Activated CD4-positive, alpha-beta T cell treated with anti-CD3 and anti-CD28 coated beads for 36 hours (primary cell): ENCODE measurements at regions not wholly inside any gene's neighbourhood (a gene's known extent, or its start where the extent isn't known, plus 50 kb on each side); places are given as distances from the start of the nearest gene placed in this dataset.

Source experiments
- ATAC-seq: fragments of 200-7000 bp; cut with Tn5 transposase; one replicate; pipeline ENCODE4 v1.10.0; 2021; ENCODE audit warnings: mild to moderate bottlenecking, moderate library complexity
- CTCF ChIA-PET: fragments of 350-600 bp; sonication (Branson Sonifier 250); formaldehyde crosslinking; loops from one replicate; lab custom pipeline; 2021; ENCODE audit warnings: antibody characterized with exemption; lab: Charles Lee
- POLR2A ChIA-PET: fragments of 350-600 bp; sonication (Branson Sonifier 250); formaldehyde crosslinking; loops from one replicate; lab custom pipeline; 2021; ENCODE audit warnings: antibody characterized with exemption, inconsistent platforms; lab: Charles Lee
- DNase-seq: peaks from one replicate; pipeline ENCODE4 v3.0.0-alpha.2; 2020
- H3K27ac Mint-ChIP-seq: one replicate; pipeline ENCODE4 v1.8.0; 2021; ENCODE audit warnings: mixed read lengths
- H3K27me3 Mint-ChIP-seq: one replicate; pipeline ENCODE4 v1.8.0; 2021; ENCODE audit warnings: mixed read lengths
- H3K36me3 Mint-ChIP-seq: one replicate; pipeline ENCODE4 v1.8.0; 2021; ENCODE audit warnings: low read depth, mixed read lengths
- H3K4me1 Mint-ChIP-seq: one replicate; pipeline ENCODE4 v1.8.0; 2021; ENCODE audit warnings: mixed read lengths
- H3K4me3 Mint-ChIP-seq: one replicate; pipeline ENCODE4 v1.8.0; 2021; ENCODE audit warnings: mild to moderate bottlenecking, moderate library complexity, mixed read lengths
- H3K9me3 Mint-ChIP-seq: one replicate; pipeline ENCODE4 v1.8.0; 2021; ENCODE audit warnings: low read depth, mixed read lengths
- intact Hi-C, 2 experiments: fragments of 100-400 bp; cut with DNase I in 1 of 2; cut with micrococcal nuclease in 1 of 2; formaldehyde crosslinking; loops; one replicate each; pipeline versions ENCODE4 v1.14.2 to v1.15.1; 2022 to 2024; cut with DNase I, micrococcal nuclease

GRCh38 chr10:69733791-69734261 lies 67.9 kb upstream of the COL13A1 start:
- no peak for ATAC-seq
- H3K9me3 Mint-ChIP-seq, result no peaks in the 10 kb centered on the region
- no peak overlapping the region for H3K27ac Mint-ChIP-seq
- no peak overlapping the region for H3K4me3 Mint-ChIP-seq
- H3K27me3 Mint-ChIP-seq, result peaks cover 2% of the 10 kb centered on the region
- H3K36me3 Mint-ChIP-seq, result no peaks in the 10 kb centered on the region
- H3K4me1 Mint-ChIP-seq, result peaks cover 20% of the 10 kb centered on the region
- ChIA-PET CTCF (no interaction called here), POLR2A (no interaction called here)
- no peak for DNase-seq
- intact Hi-C loops, result no loop called here

- DNase-seq, result no peak
- peak overlapping the region; percentile 2 for H3K27ac Mint-ChIP-seq
- no peaks in the 10 kb centered on the region for H3K36me3 Mint-ChIP-seq
- ChIA-PET POLR2A (no interaction called here), CTCF (no interaction called here)
- H3K4me1 Mint-ChIP-seq, result peaks cover 20% of the 10 kb centered on the region
- no peaks in the 10 kb centered on the region for H3K9me3 Mint-ChIP-seq
- intact Hi-C loops, result no loop called here
- no peak for ATAC-seq
- H3K4me3 Mint-ChIP-seq, result no peak overlapping the region
- peaks cover 2% of the 10 kb centered on the region for H3K27me3 Mint-ChIP-seq
These were observed 67.3 kb upstream of the COL13A1 start for GRCh38 chr10:69734416-69734796.

- ATAC-seq, result peak; percentile 88
- H3K4me1 Mint-ChIP-seq, result peaks cover 20% of the 10 kb centered on the region
- CTCF ChIA-PET, result no interaction called here
- no peaks in the 10 kb centered on the region for H3K9me3 Mint-ChIP-seq
- H3K27me3 Mint-ChIP-seq, result peaks cover 2% of the 10 kb centered on the region
- no peaks in the 10 kb centered on the region for H3K36me3 Mint-ChIP-seq
- peak; percentile 62 for DNase-seq
- no peak overlapping the region for H3K27ac Mint-ChIP-seq
- POLR2A ChIA-PET, result no interaction called here
- H3K4me3 Mint-ChIP-seq, result no peak overlapping the region
- intact Hi-C loops, result no loop called here
These were observed 66.8 kb upstream of the COL13A1 start for GRCh38 chr10:69734797-69735468.

GRCh38 chr10:69736886-69737641 lies 64.6 kb upstream of the COL13A1 start:
- DNase-seq (no peak), ATAC-seq (no peak)
- ChIA-PET POLR2A (no interaction called here), CTCF (interaction anchor here (0.6 kb wide), 1 partner anchor 14 kb away, joined by 4 read pairs; no protein-coding TSS in a partner anchor)
- Mint-ChIP-seq H3K36me3 (no peaks in the 10 kb centered on the region), H3K27ac (no peak overlapping the region), H3K9me3 (no peaks in the 10 kb centered on the region), H3K4me3 (no peak overlapping the region), H3K4me1 (peaks cover 20% of the 10 kb centered on the region), H3K27me3 (peaks cover 2% of the 10 kb centered on the region)
- intact Hi-C loops, result no loop called here

- no peak overlapping the region for H3K27ac Mint-ChIP-seq
- CTCF ChIA-PET, result no interaction called here
- DNase-seq, result no peak
- POLR2A ChIA-PET, result no interaction called here
- ATAC-seq, result no peak
- peaks cover 20% of the 10 kb centered on the region for H3K4me1 Mint-ChIP-seq
- intact Hi-C loops, result no loop called here
- no peak overlapping the region for H3K4me3 Mint-ChIP-seq
- peaks cover 4% of the 10 kb centered on the region for H3K27me3 Mint-ChIP-seq
- H3K9me3 Mint-ChIP-seq, result no peaks in the 10 kb centered on the region
- H3K36me3 Mint-ChIP-seq, result no peaks in the 10 kb centered on the region
These were observed 63.6 kb upstream of the COL13A1 start for GRCh38 chr10:69738071-69738470.

- POLR2A ChIA-PET, result no interaction called here
- peaks cover 16% of the 10 kb centered on the region for H3K4me1 Mint-ChIP-seq
- no peak overlapping the region for H3K4me3 Mint-ChIP-seq
- H3K27me3 Mint-ChIP-seq, result peaks cover 4% of the 10 kb centered on the region
- CTCF ChIA-PET, result no interaction called here
- no peaks in the 10 kb centered on the region for H3K9me3 Mint-ChIP-seq
- ATAC-seq, result no peak
- DNase-seq, result no peak
- intact Hi-C loops, result no loop called here
- H3K36me3 Mint-ChIP-seq, result no peaks in the 10 kb centered on the region
- H3K27ac Mint-ChIP-seq, result no peak overlapping the region
These were observed 62.8 kb upstream of the COL13A1 start for GRCh38 chr10:69738858-69739435.

GRCh38 chr10:69739634-69740033 lies 62.1 kb upstream of the COL13A1 start:
- ChIA-PET CTCF (no interaction called here), POLR2A (no interaction called here)
- no peak overlapping the region for H3K27ac Mint-ChIP-seq
- no peaks in the 10 kb centered on the region for H3K9me3 Mint-ChIP-seq
- H3K4me3 Mint-ChIP-seq, result no peak overlapping the region
- ATAC-seq (no peak), DNase-seq (no peak)
- intact Hi-C loops, result loop anchor here in 1 of 2 experiments (10.0 kb wide), 1 partner anchor 175 kb away; no protein-coding TSS in a partner anchor
- peaks cover 9% of the 10 kb centered on the region for H3K4me1 Mint-ChIP-seq
- H3K27me3 Mint-ChIP-seq, result peaks cover 5% of the 10 kb centered on the region
- H3K36me3 Mint-ChIP-seq, result no peaks in the 10 kb centered on the region

- no peak overlapping the region for H3K27ac Mint-ChIP-seq
- CTCF ChIA-PET, result no interaction called here
- intact Hi-C loops, result loop anchor here in 1 of 2 experiments (10.0 kb wide), 1 partner anchor 175 kb away; no protein-coding TSS in a partner anchor
- peaks cover 5% of the 10 kb centered on the region for H3K4me1 Mint-ChIP-seq
- no peaks in the 10 kb centered on the region for H3K36me3 Mint-ChIP-seq
- H3K4me3 Mint-ChIP-seq, result no peak overlapping the region
- peaks cover 9% of the 10 kb centered on the region for H3K27me3 Mint-ChIP-seq
- POLR2A ChIA-PET, result no interaction called here
- H3K9me3 Mint-ChIP-seq, result no peaks in the 10 kb centered on the region
- ATAC-seq (no peak), DNase-seq (no peak)
These were observed 61.6 kb upstream of the COL13A1 start for GRCh38 chr10:69740126-69740525.

- Mint-ChIP-seq H3K27me3 (peaks cover 10% of the 10 kb centered on the region), H3K9me3 (no peaks in the 10 kb centered on the region), H3K36me3 (no peaks in the 10 kb centered on the region), H3K4me1 (peaks cover 4% of the 10 kb centered on the region), H3K27ac (no peak overlapping the region), H3K4me3 (no peak overlapping the region)
- POLR2A ChIA-PET, result no interaction called here
- intact Hi-C loops, result loop anchor here in 1 of 2 experiments (10.0 kb wide), 1 partner anchor 174 kb away; no protein-coding TSS in a partner anchor
- ATAC-seq, result no peak
- CTCF ChIA-PET, result interaction anchor here (0.5 kb wide), 1 partner anchor 248 kb away, joined by 5 read pairs; no protein-coding TSS in a partner anchor
- no peak for DNase-seq
These were observed 60.5 kb upstream of the COL13A1 start for GRCh38 chr10:69741252-69741651.

- CTCF ChIA-PET, result interaction anchor here (0.5 to 1.3 kb wide), 2 partner anchors 45 to 247 kb away, joined by 5 to 7 read pairs; no protein-coding TSS in a partner anchor
- peaks cover 4% of the 10 kb centered on the region for H3K4me1 Mint-ChIP-seq
- H3K27me3 Mint-ChIP-seq, result peaks cover 10% of the 10 kb centered on the region
These were observed 59.9 kb upstream of the COL13A1 start for GRCh38 chr10:69741671-69742355.

GRCh38 chr10:69742356-69742695 lies 59.4 kb upstream of the COL13A1 start:
- Mint-ChIP-seq H3K4me1 (peaks cover 7% of the 10 kb centered on the region), H3K27ac (no peak overlapping the region), H3K4me3 (no peak overlapping the region), H3K9me3 (no peaks in the 10 kb centered on the region), H3K27me3 (peaks cover 10% of the 10 kb centered on the region), H3K36me3 (no peaks in the 10 kb centered on the region)
- CTCF ChIA-PET, result interaction anchor here (1.3 kb wide), 1 partner anchor 45 kb away, joined by 7 read pairs; no protein-coding TSS in a partner anchor
- intact Hi-C loops, result loop anchor here (2.0 to 10.0 kb wide), 2 partner anchors 172 kb away; no protein-coding TSS in a partner anchor
- DNase-seq (no peak), ATAC-seq (no peak)
- POLR2A ChIA-PET, result no interaction called here

More at GRCh38 chr10:69741671-69742355, 59.9 kb upstream of the COL13A1 start:
- intact Hi-C loops, result loop anchor here (2.0 to 10.0 kb wide), 2 partner anchors 173 kb away; no protein-coding TSS in a partner anchor
- ATAC-seq (no peak), DNase-seq (no peak)
- H3K4me3 Mint-ChIP-seq, result no peak overlapping the region
- no peaks in the 10 kb centered on the region for H3K36me3 Mint-ChIP-seq
- H3K9me3 Mint-ChIP-seq, result no peaks in the 10 kb centered on the region
- H3K27ac Mint-ChIP-seq, result no peak overlapping the region
- POLR2A ChIA-PET, result no interaction called here
